Activated CD8-positive, alpha-beta T cell treated with anti-CD3 and anti-CD28 coated beads for 36 hours (primary cell): ENCODE measurements at regions not wholly inside any gene's neighbourhood (a gene's known extent, or its start where the extent isn't known, plus 50 kb on each side); places are given as distances from the start of the nearest gene placed in this dataset.

Experiments
- ATAC-seq: fragments of 200-7000 bp; cut with Tn5 transposase; one replicate; pipeline ENCODE4 v1.10.0; 2021; ENCODE audit warnings: mild to moderate bottlenecking, moderate library complexity
- CTCF ChIA-PET: fragments of 350-600 bp; sonication (Branson Sonifier 250); formaldehyde crosslinking; loops from one replicate; lab custom pipeline; 2021; ENCODE audit warnings: antibody characterized with exemption; lab: Charles Lee
- POLR2A ChIA-PET: fragments of 350-600 bp; sonication (Branson Sonifier 250); formaldehyde crosslinking; loops from one replicate; lab custom pipeline; 2021; ENCODE audit warnings: antibody characterized with exemption; lab: Charles Lee
- DNase-seq: peaks from one replicate; pipeline ENCODE4 v3.0.0-alpha.2; 2020
- H3K27ac Mint-ChIP-seq: one replicate; pipeline ENCODE4 v1.8.0; 2021; ENCODE audit warnings: mild to moderate bottlenecking, mixed read lengths
- H3K27me3 Mint-ChIP-seq: one replicate; pipeline ENCODE4 v1.8.0; 2021; ENCODE audit warnings: mixed read lengths
- H3K36me3 Mint-ChIP-seq: one replicate; pipeline ENCODE4 v1.8.0; 2021; ENCODE audit warnings: low read depth, mixed read lengths
- H3K4me1 Mint-ChIP-seq: one replicate; pipeline ENCODE4 v1.8.0; 2021; ENCODE audit warnings: low read depth, mixed read lengths
- H3K4me3 Mint-ChIP-seq: one replicate; pipeline ENCODE4 v1.8.0; 2021; ENCODE audit warnings: mild to moderate bottlenecking, moderate library complexity, mixed read lengths
- H3K9me3 Mint-ChIP-seq: one replicate; pipeline ENCODE4 v1.8.0; 2021; ENCODE audit warnings: mixed read lengths
- intact Hi-C: fragments of 100-400 bp; cut with micrococcal nuclease; formaldehyde crosslinking; loops from one replicate; pipeline ENCODE4 v1.10.0; 2022
- TF ChIP-seq, protein P1 (sequence below): fragments of 200-600 bp; IDR thresholded peaks from one replicate; pipeline ENCODE4 v1.8.0; 2022; ENCODE audit warnings: antibody characterized with exemption, mild to moderate bottlenecking

DNA sequence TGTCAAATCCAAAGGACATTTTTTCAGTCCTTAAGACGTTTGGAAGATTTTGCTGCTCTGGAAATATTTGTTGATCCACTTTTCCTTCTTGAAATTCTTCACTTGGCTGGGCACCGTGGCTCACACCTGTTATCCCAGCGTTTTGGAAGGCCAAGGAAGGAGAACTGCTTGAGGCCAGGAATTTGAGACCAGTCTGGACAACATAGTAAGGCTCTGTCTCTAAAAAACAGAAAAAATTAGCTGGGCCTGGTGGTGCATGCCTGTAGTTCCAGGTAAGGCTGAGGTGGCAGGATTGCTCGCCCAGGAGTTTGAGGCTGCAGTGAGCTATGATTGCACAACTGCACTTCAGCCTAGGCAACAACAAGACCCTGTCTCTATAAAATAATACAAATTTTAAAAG is 173.9 kb upstream of the MITF start:
- no peaks in the 10 kb centered on the region for H3K36me3 Mint-ChIP-seq
- no peak overlapping the region for H3K4me3 Mint-ChIP-seq
- H3K4me1 Mint-ChIP-seq, result no peaks in the 10 kb centered on the region
- H3K27me3 Mint-ChIP-seq, result peaks cover 2% of the 10 kb centered on the region
- no peak overlapping the region for H3K27ac Mint-ChIP-seq
- no peak for DNase-seq
- ATAC-seq, result no peak
- TF ChIP-seq, protein P1, sequence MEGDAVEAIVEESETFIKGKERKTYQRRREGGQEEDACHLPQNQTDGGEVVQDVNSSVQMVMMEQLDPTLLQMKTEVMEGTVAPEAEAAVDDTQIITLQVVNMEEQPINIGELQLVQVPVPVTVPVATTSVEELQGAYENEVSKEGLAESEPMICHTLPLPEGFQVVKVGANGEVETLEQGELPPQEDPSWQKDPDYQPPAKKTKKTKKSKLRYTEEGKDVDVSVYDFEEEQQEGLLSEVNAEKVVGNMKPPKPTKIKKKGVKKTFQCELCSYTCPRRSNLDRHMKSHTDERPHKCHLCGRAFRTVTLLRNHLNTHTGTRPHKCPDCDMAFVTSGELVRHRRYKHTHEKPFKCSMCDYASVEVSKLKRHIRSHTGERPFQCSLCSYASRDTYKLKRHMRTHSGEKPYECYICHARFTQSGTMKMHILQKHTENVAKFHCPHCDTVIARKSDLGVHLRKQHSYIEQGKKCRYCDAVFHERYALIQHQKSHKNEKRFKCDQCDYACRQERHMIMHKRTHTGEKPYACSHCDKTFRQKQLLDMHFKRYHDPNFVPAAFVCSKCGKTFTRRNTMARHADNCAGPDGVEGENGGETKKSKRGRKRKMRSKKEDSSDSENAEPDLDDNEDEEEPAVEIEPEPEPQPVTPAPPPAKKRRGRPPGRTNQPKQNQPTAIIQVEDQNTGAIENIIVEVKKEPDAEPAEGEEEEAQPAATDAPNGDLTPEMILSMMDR, result no peak
- intact Hi-C loops, result no loop called here
- H3K9me3 Mint-ChIP-seq, result no peaks in the 10 kb centered on the region
- POLR2A ChIA-PET, result no interaction called here
- CTCF ChIA-PET, result no interaction called here

DNA sequence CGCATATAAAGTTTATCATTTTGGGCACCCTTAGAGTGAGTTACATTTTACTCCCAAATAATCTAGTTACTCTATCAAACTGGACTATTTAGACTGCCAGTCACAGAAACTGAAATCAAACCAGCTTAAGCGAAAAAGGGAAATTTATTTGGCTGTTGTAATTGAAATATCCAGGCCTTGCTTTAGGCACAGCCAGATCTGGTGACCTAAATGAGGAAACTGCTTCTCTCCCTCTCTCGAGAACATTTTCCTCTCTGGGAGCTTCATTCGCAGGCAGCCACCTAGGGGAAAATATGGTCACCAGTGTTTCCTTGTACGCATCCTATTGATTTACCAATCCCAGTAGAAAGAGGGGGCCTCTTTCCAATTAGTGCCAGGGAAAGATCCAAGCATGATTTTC is 175.3 kb upstream of the MITF start:
- TF ChIP-seq, protein P1, result no peak
- POLR2A ChIA-PET, result no interaction called here
- Mint-ChIP-seq H3K4me1 (no peaks in the 10 kb centered on the region), H3K9me3 (no peaks in the 10 kb centered on the region), H3K27ac (no peak overlapping the region), H3K36me3 (no peaks in the 10 kb centered on the region), H3K4me3 (no peak overlapping the region), H3K27me3 (peaks cover 2% of the 10 kb centered on the region)
- no peak for ATAC-seq
- intact Hi-C loops, result no loop called here
- CTCF ChIA-PET, result no interaction called here
- no peak for DNase-seq

DNA sequence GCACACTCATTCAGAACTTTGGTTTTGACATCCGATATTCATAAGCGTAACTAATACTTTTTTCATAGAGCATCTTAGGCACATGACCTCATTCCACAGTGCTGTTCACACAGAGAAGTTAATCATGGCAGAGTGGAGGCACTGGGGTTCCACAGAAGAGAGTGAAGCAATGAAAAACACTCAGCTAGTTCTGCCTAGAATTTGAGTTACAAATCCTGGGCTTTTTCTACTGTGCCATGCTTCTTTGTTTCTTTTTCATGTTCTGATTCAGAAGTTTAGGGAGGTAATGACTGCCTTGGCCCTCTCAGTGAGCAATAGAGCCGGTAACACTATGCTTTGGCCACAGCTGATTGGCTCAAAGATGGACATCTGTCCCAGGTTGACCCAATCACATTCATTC is 176.1 kb upstream of the MITF start:
- intact Hi-C loops, result no loop called here
- peaks cover 2% of the 10 kb centered on the region for H3K27me3 Mint-ChIP-seq
- TF ChIP-seq, protein P1, result no peak
- no peaks in the 10 kb centered on the region for H3K4me1 Mint-ChIP-seq
- POLR2A ChIA-PET, result no interaction called here
- no peak overlapping the region for H3K4me3 Mint-ChIP-seq
- ATAC-seq, result no peak
- H3K9me3 Mint-ChIP-seq, result no peaks in the 10 kb centered on the region
- no peaks in the 10 kb centered on the region for H3K36me3 Mint-ChIP-seq
- CTCF ChIA-PET, result no interaction called here
- no peak overlapping the region for H3K27ac Mint-ChIP-seq
- no peak for DNase-seq

DNA sequence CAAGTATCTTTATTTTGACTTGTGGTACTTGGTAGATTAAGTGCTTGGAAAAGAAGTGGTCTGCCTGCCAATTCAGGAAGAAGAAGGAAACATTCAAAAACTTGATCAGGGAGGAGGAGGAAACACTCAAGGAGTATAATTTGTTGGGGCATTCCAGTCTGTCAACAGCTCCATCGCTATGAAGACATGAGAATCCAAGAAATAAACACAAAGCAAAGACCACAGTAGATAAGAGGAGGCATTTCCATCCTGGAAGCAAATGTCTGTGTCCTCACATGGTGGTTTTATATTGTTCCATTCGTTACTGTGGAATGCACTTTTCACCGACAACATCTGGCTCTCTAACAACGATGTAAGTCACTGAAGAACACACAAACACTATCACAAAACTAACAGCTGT is 176.1 kb upstream of the FRMD4B start:
- ATAC-seq (no peak), DNase-seq (no peak)
- Mint-ChIP-seq H3K9me3 (no peaks in the 10 kb centered on the region), H3K36me3 (no peaks in the 10 kb centered on the region), H3K27me3 (peaks cover 2% of the 10 kb centered on the region), H3K4me1 (no peaks in the 10 kb centered on the region), H3K27ac (no peak overlapping the region), H3K4me3 (no peak overlapping the region)
- TF ChIP-seq, protein P1, result no peak
- POLR2A ChIA-PET, result no interaction called here
- intact Hi-C loops, result no loop called here
- CTCF ChIA-PET, result no interaction called here

DNA sequence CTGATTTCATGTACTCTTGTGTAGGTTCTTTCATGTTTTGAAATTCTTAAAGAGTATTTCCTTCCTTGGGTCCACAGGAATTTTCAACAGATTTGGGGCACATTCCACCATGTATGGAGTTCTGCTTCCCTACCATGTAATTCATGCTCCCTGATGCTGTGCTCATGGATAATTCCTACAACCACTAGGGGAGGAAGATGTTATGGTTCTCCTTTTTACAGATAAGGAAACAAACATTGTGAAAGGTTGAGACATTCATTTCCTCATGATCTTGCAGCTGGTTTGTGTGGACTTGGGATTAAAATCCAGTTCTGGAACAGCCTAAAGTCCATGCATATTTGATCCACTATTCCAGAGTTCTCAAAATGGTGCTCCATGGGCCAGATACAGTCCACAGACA is 174.9 kb upstream of the FRMD4B start:
- H3K4me3 Mint-ChIP-seq, result no peak overlapping the region
- DNase-seq (no peak), ATAC-seq (no peak)
- H3K36me3 Mint-ChIP-seq, result no peaks in the 10 kb centered on the region
- H3K27ac Mint-ChIP-seq, result no peak overlapping the region
- POLR2A ChIA-PET, result no interaction called here
- H3K27me3 Mint-ChIP-seq, result no peaks in the 10 kb centered on the region
- H3K9me3 Mint-ChIP-seq, result no peaks in the 10 kb centered on the region
- CTCF ChIA-PET, result no interaction called here
- H3K4me1 Mint-ChIP-seq, result no peaks in the 10 kb centered on the region
- TF ChIP-seq, protein P1, result no peak
- intact Hi-C loops, result no loop called here
